Erythroblast (primary cell): ENCODE measurements at regions not wholly inside any gene's neighbourhood (a gene's known extent, or its start where the extent isn't known, plus 50 kb on each side); places are given as distances from the start of the nearest gene placed in this dataset.

ENCODE experiments used
- DNase-seq, 2 experiments: peaks; one replicate each; lab custom pipeline; 2025; lab: John Stamatoyannopoulos, UW
- GATA1 ChIP-seq: IDR thresholded peaks from 2 replicates; pipeline ENCODE4 v1.6.1; 2011; ENCODE audit warnings: low read depth, mild to moderate bottlenecking, control low read depth, low read length, moderate library complexity
- POLR2A ChIP-seq: IDR thresholded peaks from 2 replicates; pipeline ENCODE4 v1.6.1; 2011; ENCODE audit warnings: mild to moderate bottlenecking, low read length

- DNase-seq, result no peak
- TF ChIP-seq GATA1 (no peak), POLR2A (no peak)
These were observed 351.3 kb downstream of the BCAT1 start for GRCh38 chr12:24597580-24597979.

- DNase-seq, result peak; percentile 8 to 31
- no peak for TF ChIP-seq POLR2A
- no peak for TF ChIP-seq GATA1
These were observed 352.0 kb downstream of the BCAT1 start for GRCh38 chr12:24596768-24597388.

DNA sequence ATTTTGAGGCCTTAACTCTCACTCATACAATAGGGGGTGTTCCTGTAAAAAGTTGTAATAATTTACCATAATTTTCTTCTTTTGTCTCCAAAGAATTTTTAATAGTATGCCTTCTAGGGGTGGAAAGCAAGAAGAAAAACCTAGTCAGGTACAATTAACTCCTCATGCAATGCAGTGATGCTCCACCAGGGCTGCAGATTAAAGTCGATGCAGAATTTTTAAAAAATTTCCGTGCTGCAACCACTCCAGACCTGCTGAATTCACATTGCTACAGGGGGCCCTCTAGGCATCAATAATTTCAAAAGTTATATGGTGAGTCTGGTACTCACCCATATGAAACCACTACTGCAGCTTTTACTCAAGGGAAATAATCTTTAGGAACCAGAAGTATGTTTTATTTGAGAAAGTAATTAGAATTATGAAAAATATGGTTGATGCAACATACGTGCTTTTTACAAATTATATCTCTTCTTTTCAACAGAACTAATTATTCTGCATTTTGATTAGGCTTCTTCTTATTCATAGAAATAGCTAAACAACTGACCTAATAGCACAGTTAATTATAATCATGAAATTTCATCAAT lies 353.2 kb downstream of the BCAT1 start:
- no peak for TF ChIP-seq GATA1
- TF ChIP-seq POLR2A, result no peak
- no peak for DNase-seq

DNA sequence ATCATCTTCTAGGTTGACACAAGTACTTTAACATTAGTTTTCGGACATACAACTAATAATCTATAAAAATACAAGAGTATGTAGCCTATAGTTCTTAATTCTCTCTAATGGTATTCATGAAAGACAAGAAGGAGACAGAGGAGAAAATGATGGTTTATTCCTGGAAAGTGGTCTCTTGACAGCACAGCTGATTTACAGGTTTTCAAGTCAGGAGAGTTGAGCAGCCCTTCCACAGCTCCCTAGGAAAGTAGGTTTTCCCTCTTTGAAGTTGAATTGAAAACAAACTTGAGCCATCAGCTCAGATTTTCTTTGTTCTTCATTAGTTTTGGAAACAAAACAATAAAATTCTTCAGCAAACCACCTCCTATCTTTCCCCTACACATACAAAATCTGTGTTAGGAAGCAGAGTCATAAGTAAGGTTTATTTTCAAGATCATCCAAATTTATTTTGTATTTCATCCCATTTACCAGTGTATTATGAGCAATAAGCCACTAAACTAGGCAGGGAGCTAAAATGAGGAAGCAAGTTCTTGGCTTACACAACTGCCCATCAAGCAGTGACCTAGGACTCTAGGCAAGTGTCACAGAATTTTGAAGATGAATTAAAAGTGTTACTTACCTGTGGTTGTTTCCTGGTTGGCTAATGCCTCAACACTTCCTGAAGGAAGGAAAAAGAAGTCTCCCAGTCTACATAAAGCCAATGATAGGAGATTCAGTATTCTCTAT lies 357.0 kb downstream of the BCAT1 start:
- DNase-seq, result no peak
- TF ChIP-seq POLR2A (no peak), GATA1 (no peak)

GRCh38 chr12:24591079-24591626 lies 357.7 kb downstream of the BCAT1 start:
- DNase-seq, result no peak
- no peak for TF ChIP-seq GATA1
- no peak for TF ChIP-seq POLR2A

GRCh38 chr12:24586293-24586692 lies 362.6 kb downstream of the BCAT1 start:
- DNase-seq, result no peak
- TF ChIP-seq GATA1 (no peak), POLR2A (no peak)

DNA sequence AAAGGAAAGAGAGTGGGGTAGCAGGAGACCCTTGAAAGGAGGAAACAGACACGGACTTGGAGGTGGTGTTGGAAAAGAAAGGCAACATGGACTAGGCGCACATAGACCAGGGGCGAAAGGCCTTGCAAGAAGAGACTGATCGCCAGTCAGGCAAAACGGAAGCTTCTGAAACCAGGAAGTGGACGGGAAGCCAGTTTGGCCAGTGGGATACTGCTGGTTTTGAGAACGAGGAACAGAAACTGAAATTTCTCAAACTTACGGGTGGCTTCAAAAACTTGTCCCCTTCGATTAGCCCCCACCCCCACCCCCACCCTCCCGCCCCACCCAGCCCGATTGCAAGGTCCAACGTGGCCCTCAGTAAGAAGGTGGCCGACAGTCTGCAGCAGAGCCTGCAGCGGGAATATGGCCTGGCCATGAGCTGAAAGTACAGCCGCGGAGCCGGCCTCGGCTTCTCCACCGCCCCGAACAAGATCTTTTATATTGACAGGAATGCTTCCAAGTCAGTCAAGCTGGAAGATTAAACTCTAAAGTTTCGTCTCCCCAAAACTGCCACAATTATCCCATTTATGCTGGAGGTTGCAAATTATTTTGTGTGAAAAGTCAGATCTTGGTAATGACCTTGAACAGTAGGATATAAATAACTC lies 364.7 kb downstream of the BCAT1 start:
- TF ChIP-seq GATA1 (no peak), POLR2A (no peak)
- DNase-seq, result no peak

GRCh38 chr12:24582954-24583601 lies 365.8 kb downstream of the BCAT1 start:
- DNase-seq, result no peak
- TF ChIP-seq POLR2A, result no peak
- TF ChIP-seq GATA1, result no peak

GRCh38 chr12:24574538-24574937 lies 374.4 kb downstream of the BCAT1 start:
- TF ChIP-seq POLR2A, result no peak
- TF ChIP-seq GATA1, result no peak
- no peak for DNase-seq

DNA sequence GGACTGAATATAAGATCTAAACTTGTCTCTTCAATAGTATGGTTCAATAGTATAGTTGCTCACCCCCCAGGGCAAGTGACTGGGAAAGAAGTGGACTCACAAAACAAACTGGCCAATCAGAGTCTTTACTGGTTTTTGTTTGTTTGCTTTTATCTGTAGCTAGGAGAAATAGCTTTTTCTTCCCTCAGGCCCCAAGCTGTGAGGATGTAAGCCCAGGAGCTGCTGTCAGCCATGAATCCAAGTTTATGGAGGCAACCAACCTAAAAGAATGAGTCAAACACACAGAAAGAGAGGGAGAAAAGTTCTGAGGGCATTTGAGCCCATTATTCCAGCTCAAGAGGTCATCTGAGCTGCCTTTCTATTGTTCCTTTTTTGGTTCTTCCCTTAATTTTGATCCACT lies 375.3 kb downstream of the BCAT1 start:
- no peak for DNase-seq
- TF ChIP-seq GATA1, result no peak
- no peak for TF ChIP-seq POLR2A

- TF ChIP-seq GATA1, result no peak
- TF ChIP-seq POLR2A, result no peak
- no peak for DNase-seq
These were observed 383.6 kb downstream of the BCAT1 start for GRCh38 chr12:24565300-24565699.

- TF ChIP-seq GATA1 (no peak), POLR2A (no peak)
- DNase-seq, result no peak
These were observed 386.0 kb downstream of the BCAT1 start for GRCh38 chr12:24562771-24563431.

GRCh38 chr12:24561882-24562770 lies 386.8 kb downstream of the BCAT1 start:
- peak in 1 of 2 experiments; percentile 25 for DNase-seq

More at GRCh38 chr12:24561882-24562770, 386.8 kb downstream of the BCAT1 start:
- TF ChIP-seq POLR2A (no peak), GATA1 (no peak)
